COLO668 (cell line): ENCODE measurements at regions not wholly inside any gene's neighbourhood (a gene's known extent, or its start where the extent isn't known, plus 50 kb on each side); places are given as distances from the start of the nearest gene placed in this dataset.

ENCODE experiments used
- DNase-seq: peaks from one replicate; lab custom pipeline; 2025; ENCODE audit not compliant: unreplicated experiment; lab: John Stamatoyannopoulos, UW

DNA sequence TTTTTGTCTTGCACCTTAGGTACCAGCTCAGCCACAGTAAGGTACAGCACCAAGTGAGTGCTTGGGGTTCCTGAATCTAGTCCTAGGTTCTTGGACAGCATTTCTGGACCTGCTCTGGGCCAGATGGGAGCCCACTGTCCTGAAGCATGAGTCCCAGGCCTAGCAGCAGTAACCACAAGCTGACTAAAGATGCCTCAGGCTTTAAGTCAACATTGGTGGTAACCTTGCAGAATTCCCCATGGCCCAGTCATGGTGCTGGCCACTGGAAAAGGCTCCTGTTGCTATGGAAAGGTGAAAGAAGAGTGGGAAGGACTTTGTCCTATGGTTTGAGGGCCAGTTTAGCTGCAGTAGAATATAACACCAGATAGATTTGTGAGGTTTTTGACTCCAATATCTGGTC, 86.9 kb upstream of the CLEC14A start:
- no peak for DNase-seq

DNA sequence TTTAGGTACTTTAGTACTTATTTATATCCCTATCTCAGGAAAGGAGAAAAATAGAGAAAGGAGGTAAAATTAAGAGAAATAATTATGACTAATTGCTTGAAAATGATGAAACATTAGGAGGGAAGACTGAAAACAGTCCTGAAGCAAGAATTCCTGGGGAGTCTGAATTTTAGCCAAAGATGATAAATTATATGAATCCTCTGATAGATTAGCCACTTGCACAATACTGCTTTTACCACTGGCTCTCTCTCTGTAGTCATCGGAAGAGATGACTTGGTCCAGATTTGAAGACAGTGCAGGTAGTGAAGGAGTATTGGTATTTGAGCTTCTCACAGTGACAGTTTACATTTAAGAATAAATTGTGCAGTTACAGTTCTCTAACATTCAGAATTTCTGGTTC, 83.8 kb upstream of the CLEC14A start:
- DNase-seq = no peak

DNA sequence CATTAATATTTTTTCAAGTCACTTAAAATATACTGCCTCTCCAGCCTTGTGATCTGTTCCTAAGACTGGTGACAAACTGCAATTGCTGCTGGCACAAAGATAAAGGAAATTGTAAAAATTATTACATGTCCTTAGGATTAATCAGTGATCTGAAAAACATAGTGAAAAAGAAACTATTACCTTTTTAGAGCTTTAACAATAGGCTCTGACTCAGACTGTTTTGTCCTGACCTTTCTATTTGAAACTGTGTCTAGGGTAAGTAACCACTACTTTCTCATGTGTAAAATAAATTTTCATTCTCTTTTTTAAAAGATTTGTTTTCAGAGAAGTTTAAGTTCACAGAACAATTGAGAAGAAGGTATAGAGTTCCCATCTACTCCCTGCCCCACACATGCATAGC, 80.4 kb upstream of the CLEC14A start:
- DNase-seq = no peak

DNA sequence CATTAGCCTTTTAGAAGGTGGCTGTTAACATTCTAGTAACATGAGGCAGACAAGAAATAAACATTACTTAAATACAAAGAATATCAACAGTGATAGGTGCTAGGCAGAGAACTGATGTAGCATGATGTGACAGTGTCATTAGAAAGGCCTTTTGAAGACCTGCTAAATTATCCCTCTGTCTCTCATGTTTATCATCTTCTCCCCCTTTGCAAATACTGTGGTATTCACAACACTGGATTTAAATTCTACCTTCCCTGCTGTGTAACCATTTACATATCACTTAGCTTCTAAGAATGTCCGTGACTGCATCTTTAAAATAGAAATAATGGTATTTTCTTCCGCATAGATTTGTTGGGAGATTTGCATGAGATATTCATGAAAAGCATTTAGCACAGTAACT, 74.4 kb upstream of the CLEC14A start:
- no peak for DNase-seq

DNA sequence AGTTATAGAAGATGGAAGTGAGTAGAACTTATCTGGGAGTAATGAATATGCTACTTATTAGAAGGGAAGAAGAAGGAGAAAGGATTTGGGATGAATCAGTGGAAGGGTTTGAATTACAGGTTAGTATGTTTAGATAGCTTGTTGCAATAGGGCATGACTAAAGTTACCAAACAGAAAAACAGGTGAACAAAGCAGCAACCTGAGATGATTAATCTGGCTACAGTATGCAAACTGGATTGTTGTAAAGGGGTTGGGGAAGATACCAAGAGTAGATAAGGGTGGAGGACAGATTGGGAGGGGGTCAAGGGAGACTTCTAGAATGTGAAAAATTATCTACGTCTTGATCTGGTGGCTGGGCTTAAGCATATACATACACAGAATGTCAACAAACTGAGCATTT, 73.4 kb upstream of the CLEC14A start:
- no peak for DNase-seq

DNA sequence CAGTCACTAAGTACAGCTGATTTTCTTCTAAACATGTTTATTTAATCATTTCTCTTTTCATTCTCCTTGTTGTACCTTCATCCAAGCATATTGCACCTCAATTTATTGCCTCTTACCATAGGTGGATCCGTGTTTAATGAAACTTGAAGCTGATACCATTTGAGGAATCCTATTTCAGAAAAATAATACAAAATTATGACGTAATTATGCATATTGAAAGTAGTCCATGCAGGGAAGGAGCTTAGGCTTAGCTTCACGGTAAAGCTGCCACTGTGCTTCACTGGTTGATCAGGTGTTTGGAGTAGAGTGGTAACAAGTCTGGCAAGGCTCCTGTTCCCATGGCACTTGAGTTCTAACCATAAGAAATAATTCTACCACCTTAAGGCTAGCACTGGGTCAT, 61.0 kb upstream of the CLEC14A start:
- no peak for DNase-seq

DNA sequence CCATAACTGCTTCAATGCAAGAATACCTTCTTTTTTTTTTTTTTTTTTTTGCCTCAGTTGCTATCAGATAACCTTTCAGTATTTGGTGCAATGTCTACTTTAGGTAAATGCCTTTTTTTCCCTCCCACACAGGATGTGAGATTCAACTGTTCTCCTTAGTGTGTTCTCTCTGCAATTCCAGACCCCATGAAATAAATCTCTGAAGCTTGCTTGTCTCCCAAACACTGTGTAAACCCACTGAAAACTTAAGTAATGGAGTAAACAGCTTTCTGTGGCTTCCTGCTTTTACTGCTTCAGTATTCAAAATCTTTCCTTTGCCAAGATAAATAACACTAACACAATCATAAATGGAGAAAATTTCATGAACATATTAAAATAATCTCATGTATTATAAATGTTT, 55.8 kb upstream of the CLEC14A start:
- no peak for DNase-seq

DNA sequence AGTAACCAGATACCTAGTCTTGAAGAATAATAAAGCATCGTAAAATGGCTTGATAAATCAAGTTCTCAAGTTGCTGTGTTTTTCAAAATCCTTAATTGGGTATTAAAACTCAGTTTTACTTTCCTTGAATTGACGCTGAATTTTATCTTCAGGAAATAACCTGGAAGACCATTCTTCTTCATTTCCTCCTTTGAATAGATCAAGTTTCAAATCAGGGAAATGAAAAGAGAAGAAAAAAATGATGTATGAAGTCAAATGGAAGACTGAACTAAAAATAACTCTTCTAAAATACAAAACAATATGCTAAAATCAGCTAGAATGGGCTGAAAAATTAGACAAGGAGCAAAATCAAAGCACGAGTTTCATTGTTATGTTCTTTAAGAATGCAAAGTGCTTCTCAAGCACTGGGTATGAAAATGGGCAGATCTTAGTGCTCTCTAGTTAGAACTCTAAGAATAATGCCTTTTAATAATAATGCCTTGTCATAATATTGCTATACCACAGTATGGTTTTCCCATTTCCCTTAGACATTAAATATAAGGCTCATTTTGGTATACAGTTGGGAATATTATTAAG, 54.6 kb upstream of the CLEC14A start:
- no peak for DNase-seq

DNA sequence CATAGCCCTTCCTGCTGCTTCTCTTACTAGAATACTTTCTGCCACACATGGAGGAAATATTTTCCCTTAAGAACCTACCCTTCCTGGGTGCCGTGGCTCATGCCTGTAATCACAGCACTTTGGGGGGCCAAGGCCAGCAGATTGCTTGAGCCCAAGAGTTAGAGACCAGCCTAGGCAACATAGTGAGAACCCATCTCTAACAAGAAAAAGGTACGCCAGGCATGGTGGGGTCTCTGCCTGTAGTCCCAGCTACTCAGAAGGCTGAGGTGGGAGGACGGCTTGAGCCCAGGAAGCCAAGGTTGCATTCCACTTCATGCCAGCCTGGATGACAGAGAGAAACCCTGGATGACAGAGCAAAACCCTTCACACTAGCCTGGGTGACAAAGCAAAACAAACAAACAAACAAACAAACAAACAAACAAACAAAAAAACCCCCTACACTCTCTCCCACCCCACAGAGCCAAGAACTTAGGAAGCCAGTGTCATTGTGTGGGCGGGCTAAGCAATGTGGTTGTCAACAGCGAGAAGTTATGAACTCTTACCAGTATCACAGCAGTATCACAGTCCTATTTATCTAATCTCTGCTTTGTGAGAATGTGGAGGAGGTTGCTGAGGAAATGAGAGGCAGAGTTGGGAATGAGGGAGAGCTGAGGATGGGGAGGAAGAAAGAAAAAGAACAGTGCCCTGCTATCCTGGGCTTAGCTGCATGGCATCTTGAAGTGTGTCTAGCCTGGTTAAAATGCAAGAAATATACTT, 53.8 kb upstream of the CLEC14A start:
- DNase-seq = no peak
